G401 (cell line): ENCODE measurements at regions not wholly inside any gene's neighbourhood (a gene's known extent, or its start where the extent isn't known, plus 50 kb on each side); places are given as distances from the start of the nearest gene placed in this dataset.
A peak's percentile ranks its signal among the peaks of the same experiment; 100 is the strongest.
"Not testable (repeated sequence)": the region's sequence is repeated elsewhere in the genome, so short reads cannot be mapped to it uniquely, and the experiment has no call there.

ENCODE experiments used
- DNase-seq: peaks from one replicate; pipeline ENCODE4 v3.0.0-alpha.2; 2015; ENCODE audit warnings: low spot score
- in situ Hi-C: cut with HindIII; loops from 2 replicates; pipeline ENCODE4 v1.10.0; 2016; ENCODE audit warnings: low sequenced_read_pairs, mixed read lengths

DNA sequence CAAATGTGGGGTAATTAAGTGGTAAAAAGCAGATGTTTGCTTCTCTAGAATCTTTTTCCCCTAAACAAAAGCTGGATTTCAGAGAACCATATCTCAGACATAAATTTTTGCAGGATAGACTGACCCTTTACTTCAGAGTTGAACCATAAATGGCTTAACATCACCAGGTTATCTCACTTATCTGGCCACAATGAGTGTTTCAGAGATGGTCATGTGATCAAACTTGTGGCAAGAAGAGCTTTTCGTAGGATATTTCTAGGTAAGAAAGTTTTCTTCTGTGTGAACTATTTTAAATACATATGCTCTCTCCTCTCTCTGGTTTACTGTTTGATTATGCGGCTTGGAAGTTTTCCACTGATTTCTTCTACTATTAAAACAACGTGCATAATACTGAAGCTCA, 270.2 kb upstream of the TFAP2D start:
- DNase-seq: no peak
- in situ Hi-C loops: no loop called here

- no peak for DNase-seq
- in situ Hi-C loops: no loop called here
Observed at GRCh38 chr6:50449128-50449527, 264.2 kb upstream of the TFAP2D start.

- in situ Hi-C loops: no loop called here
- no peak for DNase-seq
Observed at GRCh38 chr6:50451826-50452400, 261.4 kb upstream of the TFAP2D start.

GRCh38 chr6:50455029-50455428, 258.3 kb upstream of the TFAP2D start:
- in situ Hi-C loops: no loop called here

DNA sequence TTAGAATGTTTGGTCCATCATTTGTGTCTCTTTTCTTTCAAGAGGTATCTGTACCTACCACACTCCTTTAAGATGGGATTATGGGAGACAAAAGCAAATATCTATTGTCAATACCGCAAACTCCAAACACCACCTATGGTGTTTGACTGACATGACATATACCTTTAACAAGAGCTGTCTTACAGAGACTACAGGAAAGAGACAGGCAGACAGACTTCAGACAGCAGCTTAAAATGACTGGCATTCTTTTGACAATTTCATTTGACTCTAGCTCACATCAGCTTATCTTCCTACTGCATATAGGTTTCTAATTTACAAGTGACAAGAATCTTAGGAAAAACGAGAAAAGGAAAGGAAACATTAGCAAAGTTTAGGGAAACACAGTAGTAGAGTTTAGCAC, 256.0 kb upstream of the TFAP2D start:
- in situ Hi-C loops: no loop called here
- no peak for DNase-seq

More at GRCh38 chr6:50455029-50455428, 258.3 kb upstream of the TFAP2D start:
- no peak for DNase-seq

DNA sequence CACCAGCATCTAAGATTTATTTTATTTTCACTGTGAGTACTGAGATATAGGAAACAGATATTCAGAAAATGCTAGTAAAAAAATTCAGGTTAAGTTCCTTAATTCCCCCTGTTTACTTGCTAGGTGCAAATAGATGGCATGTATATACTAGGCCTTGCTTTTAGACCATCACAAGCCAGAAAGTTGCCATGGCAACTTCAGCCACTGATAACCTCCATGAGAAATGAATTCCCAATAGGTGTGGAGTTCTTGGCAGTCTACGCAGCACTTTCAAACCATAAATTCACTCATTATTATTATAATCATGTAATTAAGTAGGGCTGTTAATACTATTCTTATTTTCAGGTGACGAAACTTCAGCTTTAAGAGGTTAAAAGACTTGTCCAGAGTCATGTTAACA, 251.6 kb upstream of the TFAP2D start:
- DNase-seq: no peak
- in situ Hi-C loops: no loop called here

- DNase-seq: no peak
- in situ Hi-C loops: no loop called here
Observed at GRCh38 chr6:50463931-50464330, 249.4 kb upstream of the TFAP2D start.

DNA sequence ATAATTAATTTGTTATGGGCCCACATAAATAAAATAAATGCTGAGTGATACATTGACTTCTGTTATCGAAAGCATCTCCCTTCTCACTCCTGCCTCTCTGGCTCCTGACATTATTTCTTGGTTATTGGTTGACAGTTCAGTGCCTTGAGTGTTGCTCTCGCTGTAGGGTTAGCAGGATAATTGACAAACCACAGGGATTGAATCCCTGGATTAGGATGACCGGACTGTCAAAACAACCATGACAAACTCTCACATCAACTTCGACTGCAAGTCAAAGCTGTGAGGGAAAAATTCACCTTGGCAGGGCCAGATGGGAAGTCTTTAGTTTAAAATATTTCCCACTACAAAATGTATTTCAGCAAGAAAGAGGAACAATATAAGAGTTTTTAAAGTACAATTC, 245.4 kb upstream of the TFAP2D start:
- in situ Hi-C loops: no loop called here
- DNase-seq: no peak

DNA sequence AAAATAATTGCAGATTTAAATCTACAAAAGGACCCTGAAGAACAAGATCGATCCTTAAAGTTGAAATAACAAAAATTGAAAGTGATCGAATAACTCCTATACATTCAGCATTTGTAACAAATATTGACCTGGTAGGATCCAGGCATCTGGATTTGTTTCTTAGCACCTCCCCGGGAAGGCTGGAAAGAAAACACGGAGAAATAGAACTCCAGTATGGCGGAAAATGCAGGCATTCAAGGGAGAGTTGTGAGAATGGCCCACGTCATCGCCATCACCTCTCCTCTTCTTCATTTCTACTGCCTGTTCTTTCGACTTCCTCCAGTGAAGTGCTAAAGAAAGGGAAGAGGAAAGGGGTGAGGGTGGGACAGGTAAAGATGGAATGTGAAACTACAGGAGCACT, 242.3 kb upstream of the TFAP2D start:
- DNase-seq: no peak
- in situ Hi-C loops: no loop called here

DNA sequence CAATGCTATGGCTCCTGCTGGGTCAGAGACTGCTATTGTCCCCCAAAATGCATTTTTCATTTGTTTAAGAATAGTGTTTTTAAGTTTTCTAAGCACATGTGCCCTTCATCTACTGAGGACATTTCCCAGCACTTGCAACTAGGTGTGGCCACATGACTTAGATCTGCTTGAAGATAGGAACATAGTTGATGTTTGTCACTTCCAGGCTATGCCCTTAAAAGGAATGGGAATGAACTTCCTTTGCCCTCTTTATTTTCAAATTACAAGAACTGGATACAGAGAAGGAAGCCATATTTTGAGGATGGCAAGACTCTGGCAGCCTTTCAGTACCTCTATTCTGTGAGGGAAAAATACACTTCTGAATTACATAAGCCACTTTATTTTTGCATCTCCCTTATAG, 203.0 kb upstream of the TFAP2D start:
- in situ Hi-C loops: no loop called here
- no peak for DNase-seq

DNA sequence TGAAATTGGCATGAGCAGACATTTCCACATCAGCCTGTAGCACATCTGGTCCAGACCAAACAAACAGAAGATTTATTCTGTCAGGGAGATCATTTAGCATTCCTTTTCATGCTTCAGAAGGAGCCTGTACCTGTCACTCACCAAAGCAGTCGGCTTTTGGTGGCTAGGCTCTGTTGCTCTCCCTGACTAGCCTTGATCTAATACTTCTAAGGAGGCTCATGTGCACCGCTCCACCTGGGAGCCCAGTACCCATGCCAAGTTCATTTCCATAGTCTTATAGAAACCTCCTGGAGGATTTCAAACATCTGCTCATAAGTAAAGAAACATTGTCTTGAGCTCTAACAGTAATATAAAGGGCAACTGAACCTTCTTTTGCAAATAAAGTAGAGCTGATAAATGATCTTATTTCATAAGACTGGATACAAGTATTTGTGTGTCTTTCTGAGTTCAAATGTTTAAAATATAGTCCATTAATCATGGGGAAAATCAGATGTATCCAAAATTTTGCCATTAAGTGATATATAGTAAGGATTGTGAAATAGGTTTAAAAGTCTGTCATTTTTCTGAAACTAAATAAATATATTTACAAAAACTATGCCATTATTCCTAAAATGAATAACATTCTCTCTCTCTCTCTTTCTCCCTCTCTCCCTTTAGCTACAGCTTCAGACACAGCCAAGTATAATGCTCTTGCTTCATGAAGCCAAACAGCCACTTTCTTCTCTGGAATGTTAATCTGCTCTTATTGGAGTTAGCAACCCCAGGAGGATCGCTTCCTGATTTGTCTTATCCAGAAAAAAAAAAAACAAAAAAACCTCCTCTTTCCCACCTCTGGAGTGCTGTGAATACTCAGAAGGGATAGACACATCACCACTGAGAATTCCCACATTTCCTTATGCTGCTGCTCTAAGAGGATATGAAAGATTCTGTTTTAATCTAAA, 192.7 kb upstream of the TFAP2D start:
- in situ Hi-C loops: no loop called here
- DNase-seq: no peak

DNA sequence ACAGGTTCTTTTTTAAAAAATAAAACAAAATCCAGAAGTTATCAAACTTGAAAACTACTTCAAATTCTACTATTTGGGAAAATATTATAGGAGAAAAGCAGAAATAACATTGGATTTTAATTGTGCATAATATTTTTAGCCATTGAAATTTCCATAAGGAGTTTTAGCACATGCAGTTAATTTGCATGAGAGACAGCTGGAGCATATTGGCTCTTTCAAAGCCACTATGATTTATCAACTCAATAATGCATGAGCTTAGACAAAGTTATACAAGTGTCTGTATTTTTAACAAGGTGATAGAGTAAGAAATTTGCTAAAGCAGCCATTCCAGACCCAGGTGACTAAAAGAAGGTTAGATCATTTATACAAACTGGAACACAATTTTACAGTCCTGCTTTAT, 189.0 kb upstream of the TFAP2D start:
- DNase-seq: no peak
- in situ Hi-C loops: no loop called here

GRCh38 chr6:50527985-50528384, 185.3 kb upstream of the TFAP2D start:
- no peak for DNase-seq
- in situ Hi-C loops: no loop called here

DNA sequence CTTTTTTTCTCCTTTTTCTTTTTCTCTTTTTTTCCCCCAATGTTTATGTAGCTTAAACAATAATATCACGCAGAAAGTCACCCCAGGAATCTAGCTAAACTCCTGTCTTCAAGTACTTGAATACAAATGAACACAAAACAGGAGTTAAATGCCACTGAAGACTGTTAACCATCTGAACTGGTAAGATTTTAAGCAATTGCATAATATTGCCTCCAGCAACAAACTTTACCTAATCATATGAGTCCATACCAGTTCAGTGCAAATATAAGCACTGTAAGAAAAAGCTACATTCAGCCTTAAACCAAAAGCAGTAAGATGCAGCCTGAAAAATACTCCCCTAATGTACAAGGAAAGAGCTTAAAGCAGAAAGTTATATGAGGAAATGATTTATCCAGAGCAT, 173.9 kb upstream of the TFAP2D start:
- in situ Hi-C loops: no loop called here
- DNase-seq: no peak

GRCh38 chr6:50541941-50542340, 171.4 kb upstream of the TFAP2D start:
- DNase-seq: peak; percentile 73
- in situ Hi-C loops: no loop called here

- peak; percentile 90 for DNase-seq
- in situ Hi-C loops: no loop called here
Observed at GRCh38 chr6:50543666-50544065, 169.7 kb upstream of the TFAP2D start.

- DNase-seq: no peak
- in situ Hi-C loops: no loop called here
Observed at GRCh38 chr6:50549026-50549425, 164.3 kb upstream of the TFAP2D start.

DNA sequence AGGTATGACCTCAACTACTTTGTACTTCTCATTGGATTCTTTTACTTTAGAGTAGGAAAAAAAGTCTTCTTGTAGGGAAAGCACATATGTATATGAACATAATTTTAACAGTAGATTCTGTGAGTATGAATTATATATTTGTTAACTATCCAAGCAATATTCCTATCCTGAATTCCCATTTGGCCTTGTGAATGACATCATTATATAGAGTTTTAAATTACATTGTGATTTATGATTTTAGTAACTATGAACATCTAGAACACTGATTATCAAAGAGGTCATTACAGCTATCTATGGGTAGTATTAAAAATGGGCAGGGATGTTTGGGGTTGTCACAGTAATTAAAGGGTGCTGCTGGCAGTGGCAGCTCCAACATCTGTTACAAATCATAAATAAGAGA, 163.9 kb upstream of the TFAP2D start:
- no peak for DNase-seq
- in situ Hi-C loops: no loop called here

GRCh38 chr6:50555982-50556381, 157.3 kb upstream of the TFAP2D start:
- in situ Hi-C loops: no loop called here
- DNase-seq: no peak

- in situ Hi-C loops: no loop called here
Observed at GRCh38 chr6:50565004-50565403, 148.3 kb upstream of the TFAP2D start.

DNA sequence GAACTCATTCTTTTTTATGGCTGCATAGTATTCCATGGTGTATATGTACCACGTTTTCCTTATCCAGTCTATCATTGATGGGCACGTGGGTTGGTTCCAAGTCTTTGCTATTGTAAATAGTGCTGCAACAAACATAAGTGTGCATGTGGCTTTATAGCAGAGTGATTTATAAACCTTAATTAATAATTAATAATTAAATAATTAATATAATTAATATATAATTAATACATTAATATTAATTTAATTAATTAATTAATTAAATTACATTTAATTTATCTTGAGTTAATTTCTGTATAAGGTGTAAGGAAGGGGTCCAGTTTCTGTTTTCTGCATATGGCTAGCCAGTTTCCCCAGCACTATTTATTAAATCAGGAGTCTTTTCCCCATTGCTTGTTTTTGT, 142.1 kb upstream of the TFAP2D start:
- in situ Hi-C loops, DNase-seq: not testable (repeated sequence)

More at GRCh38 chr6:50565004-50565403, 148.3 kb upstream of the TFAP2D start:
- no peak for DNase-seq
